OCI-LY3 (cell line): ENCODE measurements at regions not wholly inside any gene's neighbourhood (a gene's known extent, or its start where the extent isn't known, plus 50 kb on each side); places are given as distances from the start of the nearest gene placed in this dataset.

Source experiments
- EZH2phosphoT487 ChIP-seq: fragments of 200-600 bp; shearing (Covaris generic); IDR thresholded peaks from 2 replicates; pipeline ENCODE4 v1.6.1; 2018; ENCODE audit warnings: antibody characterized with exemption, mixed run types, low read depth
- TF ChIP-seq, protein P1 (sequence below): fragments of 200-600, 300-600 bp; sonication (generic); IDR thresholded peaks from 2 replicates; pipeline ENCODE4 v1.5.1; 2014; ENCODE audit warnings: antibody characterized with exemption, low read length, low read depth

GRCh38 chr15:69533522-69533921 is 80.9 kb downstream of the RPLP1 start:
- TF ChIP-seq, protein P1, sequence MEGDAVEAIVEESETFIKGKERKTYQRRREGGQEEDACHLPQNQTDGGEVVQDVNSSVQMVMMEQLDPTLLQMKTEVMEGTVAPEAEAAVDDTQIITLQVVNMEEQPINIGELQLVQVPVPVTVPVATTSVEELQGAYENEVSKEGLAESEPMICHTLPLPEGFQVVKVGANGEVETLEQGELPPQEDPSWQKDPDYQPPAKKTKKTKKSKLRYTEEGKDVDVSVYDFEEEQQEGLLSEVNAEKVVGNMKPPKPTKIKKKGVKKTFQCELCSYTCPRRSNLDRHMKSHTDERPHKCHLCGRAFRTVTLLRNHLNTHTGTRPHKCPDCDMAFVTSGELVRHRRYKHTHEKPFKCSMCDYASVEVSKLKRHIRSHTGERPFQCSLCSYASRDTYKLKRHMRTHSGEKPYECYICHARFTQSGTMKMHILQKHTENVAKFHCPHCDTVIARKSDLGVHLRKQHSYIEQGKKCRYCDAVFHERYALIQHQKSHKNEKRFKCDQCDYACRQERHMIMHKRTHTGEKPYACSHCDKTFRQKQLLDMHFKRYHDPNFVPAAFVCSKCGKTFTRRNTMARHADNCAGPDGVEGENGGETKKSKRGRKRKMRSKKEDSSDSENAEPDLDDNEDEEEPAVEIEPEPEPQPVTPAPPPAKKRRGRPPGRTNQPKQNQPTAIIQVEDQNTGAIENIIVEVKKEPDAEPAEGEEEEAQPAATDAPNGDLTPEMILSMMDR = no peak
- TF ChIP-seq EZH2phosphoT487 = no peak
